Fibroblast of skin of scalp (primary cell): ENCODE measurements at regions not wholly inside any gene's neighbourhood (a gene's known extent, or its start where the extent isn't known, plus 50 kb on each side); places are given as distances from the start of the nearest gene placed in this dataset.

Source experiments
- DNase-seq: peaks from one replicate; pipeline ENCODE4 v3.0.0-alpha.2; 2013

DNA sequence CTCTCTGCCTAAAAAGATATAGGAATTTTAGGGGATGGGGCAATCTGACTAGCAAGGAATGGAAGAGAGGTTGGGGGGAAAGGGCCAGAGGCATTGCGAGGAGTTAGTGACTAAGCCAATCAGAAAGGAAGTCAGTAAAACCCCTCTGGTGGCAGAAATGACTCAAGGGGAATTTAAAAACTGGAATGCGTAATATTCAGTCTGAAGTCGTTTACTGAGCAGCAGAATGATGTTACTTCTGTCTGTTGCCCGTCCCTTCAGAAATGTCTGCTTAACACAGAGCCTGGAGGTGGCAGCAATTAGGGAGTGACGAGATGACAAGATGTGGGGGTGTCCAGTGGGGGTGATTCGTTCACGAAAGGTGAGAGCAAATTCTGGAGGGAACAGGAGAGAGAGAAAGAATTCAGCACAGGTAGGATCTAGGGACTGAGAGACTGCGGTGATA, 107.7 kb upstream of the CLMP start:
- peak; percentile 77 for DNase-seq

DNA sequence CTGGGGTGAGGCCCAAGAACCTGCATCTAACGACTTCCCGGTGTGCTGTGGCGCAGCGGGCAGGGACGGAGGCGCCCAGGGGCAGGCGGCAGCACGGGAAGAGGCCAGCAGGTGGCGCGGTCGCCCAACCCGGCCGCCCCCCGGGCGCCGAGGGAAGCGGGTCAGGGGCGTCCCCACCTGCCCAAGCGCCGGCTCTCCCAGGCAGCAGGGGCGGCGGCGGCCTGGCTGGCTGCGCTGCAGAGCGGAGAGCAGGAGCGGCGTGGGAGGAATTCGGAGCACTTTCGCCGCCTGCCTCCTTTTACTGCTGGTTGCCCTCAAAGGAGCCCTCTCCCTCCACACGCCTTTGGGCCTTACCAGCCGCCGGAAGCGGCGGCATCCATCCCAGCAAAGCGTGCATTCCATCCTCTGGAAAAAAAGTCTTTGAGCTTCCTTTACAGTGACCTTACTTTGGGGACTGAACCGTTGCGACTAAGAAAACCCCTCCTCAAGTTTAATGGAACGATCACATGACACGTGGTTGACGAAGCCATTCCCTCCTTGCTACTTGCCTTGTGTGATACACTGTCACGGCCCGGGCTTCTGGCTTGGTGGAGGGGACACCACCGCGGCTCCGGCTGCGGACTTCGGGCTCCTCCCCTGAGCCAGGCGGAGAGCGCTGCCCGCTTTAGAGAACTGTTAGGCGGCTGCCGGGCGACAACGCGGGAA, 106.8 kb upstream of the CLMP start:
- DNase-seq = peak; percentile 42

DNA sequence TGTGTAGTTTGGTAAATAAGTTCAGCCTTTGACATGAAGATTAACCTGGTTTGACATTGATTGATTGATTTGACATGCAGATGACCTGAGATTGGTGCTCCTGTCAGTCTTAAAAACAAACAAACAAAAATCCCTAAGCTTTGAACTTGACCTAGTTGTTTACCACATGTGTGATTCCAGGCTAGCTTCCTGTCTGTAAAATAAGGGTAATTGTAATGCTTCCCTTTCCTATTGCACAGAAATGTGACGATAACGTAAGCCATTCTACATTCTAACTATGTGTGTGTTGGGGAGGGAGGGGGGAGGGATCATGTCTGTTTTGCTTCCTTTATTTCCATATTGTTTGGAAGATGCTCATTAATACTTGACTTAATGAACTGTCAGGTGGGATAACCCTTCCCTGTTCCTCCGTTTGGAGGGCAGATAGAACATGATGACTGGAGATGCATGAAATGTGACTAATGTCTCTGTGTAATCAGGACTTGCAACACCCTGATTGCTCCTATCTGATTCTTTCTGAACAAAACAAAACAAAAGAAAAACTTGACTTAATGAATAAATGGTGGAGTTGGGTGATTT, 106.1 kb upstream of the CLMP start:
- peak; percentile 36 for DNase-seq

DNA sequence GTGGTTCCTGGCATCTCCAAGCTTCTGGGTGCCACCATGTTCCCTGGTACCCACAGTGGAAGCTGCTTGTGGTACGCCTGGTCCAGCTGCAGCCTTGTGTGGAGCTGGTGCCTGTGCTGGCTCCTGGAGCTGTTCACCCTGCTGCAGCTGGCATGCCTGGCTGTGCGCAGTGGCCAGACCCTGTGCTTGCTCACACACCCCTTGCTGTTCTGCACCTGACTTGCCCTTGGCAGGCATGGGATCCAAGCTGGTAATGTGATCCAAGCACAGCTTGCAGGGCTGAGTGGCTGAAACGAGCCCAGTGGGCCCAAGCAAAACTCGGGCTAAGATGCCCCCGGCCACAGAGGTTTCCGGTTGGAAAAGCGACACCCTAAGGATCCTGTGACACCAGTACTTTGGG, 104.7 kb upstream of the CLMP start:
- no peak for DNase-seq

DNA sequence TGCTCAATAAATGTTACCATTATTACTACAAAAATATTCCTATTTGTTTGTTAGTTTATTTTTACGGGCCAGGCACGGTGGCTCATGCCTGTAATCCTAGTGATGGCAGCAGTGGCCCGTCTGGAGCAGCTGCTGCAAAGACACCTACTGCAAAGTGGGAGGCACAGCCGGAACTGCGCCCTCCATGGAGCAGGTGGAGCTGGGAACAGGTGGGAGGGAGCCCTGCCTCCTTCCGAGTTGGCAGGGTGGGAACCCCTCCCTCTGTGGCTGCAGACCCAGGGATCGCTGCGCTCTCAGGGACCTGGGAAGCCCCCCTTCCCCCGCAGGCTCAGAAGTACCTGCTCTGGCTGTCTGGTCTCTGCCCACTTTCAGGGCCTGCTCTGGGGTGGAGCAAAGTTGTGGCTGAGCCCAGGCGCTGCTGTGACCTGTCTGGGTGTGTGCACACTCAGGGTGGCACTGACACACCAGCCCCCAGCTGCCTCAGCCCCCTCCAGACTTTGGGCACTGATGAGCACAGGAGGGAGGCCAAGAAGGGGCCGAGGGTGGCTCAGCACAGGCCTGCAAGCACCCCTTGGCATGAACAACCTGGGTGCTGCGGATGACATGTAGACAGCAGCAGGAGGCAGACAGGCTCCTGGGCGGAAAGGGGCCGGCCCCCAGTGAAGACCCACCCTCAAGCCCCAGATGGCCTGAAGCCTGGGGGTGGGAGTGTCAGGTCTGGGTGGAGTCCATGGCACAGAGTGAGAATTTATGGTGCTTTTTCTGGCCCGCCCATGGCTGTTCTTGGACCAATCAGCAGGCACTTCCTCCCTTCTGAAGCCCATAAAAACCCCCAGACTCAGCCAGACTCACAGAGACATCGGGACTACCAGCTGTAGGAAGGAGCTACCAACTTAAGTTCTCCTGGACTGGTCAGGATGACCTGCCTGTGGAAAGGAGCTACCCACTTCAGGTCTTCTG, 103.7 kb upstream of the CLMP start:
- DNase-seq = no peak

DNA sequence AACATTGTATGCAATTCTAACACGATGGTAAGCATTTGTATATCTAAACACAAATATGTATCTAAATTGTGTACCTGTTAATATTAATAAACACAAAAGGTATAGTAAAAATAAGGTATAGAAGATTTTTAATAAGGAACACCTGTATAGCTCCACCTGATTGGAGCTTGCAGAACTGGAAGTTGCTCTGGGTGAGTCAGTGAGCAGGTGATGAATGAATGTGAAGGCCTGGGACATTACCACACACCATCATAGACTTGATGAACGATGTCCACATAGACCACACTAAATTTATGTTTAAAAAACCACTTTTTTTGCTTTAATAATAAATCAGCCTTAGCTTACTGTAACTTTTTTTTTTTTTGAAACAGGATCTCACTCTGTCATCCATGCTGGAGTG, 97.6 kb upstream of the CLMP start:
- no peak for DNase-seq

DNA sequence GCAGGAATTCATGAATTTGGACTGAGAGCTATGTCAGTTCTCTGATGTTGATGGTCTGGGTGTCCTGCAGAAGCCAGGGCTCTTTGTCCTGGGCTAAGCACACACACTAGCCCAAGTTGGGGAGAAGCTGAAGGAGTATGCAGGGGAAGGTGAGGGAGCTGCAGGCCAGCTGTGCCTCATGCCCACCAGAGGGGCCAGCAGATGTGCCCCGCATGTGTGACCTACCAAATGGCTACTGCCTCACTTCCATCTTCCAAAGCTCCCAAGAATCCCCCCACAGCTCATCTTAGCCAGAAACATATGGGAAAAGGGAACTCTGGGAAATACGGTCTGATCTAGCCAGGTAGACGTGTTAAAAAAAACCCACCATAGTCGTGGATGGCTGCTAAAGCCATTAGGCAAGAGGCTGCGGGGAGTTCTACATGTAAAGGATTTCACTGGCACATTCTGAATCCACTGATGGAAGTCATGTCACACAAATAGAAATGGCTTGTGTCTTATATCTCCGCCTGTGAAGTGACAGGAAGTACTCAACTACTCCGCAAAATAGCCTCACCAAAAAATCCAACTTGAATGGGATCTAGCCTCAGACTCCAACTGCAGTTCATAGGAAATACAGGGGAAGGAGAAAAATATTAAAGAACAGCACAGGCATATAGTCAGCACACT, 96.3 kb upstream of the CLMP start:
- no peak for DNase-seq

DNA sequence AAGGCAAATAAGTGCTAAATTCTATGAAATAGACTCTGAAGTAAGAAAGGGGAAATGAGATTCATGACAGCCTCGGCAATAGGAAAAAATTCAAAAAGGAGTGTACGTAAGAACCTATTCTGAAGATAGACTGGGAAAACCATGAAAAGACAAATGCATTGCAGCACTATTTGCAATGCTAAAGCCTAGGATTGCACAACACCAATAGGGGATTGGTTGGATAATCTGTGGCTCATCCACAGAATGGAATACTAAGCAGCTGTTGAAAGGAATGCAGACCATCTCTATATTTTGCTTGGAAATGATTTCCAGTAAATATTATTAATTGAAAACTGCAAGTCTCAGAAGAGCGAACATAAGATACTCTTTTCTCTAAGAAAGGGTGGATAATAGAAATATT, 91.7 kb upstream of the CLMP start:
- DNase-seq = peak; percentile 44

DNA sequence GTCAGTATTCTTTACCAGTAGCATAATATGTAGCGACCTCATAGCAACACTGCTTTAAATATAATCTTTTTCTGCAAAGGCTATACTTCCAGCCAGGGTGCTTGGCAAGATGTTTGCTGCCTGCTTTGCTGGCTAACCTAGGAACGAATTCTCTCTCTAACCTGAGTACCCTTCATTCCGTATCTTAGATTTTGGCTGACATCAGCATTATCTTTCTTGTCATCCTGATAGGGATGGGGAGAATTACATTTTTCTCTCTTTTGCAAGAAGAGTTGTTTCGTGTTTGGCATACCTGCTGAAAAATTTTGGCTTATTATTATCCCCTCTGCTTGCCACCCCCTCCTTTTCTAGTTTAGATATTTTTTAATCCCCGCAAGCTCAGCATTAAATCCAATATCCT, 91.2 kb upstream of the CLMP start:
- no peak for DNase-seq

DNA sequence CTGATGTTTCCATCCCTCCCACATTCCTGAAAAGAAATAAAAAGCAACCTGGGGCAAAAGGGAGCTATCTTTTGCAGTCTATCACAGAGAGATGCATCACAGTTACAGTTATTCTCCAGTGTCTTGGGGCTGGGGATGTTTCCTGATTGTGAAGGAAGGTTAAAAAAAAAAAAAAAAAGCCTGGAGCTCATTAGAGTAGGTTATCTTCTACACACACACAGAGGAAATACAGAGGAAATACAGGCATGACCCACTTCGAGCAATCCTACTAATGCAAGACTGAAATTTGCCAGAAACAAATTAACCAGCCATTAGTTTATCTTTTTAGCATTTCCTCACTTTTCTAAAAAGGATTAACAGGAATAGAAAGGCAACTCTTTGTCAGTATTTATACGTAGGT, 89.4 kb upstream of the CLMP start:
- no peak for DNase-seq

DNA sequence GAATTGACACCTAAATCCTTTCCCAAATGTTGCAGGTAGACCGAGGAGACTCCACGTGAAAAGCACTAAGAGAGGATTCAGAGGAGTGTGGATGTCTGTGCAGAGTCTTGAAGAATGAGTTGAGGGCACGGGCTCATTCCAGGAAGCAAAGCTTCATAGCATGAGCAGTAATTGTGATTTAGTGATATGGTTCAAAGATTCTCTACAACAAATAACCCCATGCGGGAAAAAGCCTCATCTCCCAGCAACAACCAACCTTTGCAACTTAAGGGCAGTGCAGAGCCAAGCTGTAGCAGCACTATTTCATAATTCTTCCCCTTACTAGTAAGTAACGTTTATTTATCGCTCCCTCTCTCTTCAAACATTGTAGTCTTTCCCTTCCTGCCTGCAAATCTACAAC, 87.5 kb upstream of the CLMP start:
- no peak for DNase-seq

DNA sequence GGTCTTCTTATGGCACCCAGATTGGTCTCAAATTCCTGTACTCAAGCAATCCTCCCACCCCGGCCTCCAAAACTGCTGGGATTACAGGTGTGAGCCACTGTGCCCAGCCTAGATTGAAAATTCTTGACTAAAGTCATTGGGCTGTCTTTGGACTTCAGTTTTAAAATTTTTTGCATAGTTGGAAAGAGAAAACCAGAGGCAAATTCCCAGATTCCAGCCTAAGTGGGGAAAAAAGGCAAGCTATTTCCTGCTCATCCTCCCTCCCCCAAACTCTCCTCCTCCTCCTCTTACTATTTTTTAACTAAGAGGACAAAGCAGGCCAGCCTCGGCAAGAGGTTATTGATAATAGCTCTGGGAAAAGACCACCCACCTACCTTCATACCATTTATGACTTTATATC, 78.6 kb upstream of the CLMP start:
- DNase-seq = peak; percentile 52

DNA sequence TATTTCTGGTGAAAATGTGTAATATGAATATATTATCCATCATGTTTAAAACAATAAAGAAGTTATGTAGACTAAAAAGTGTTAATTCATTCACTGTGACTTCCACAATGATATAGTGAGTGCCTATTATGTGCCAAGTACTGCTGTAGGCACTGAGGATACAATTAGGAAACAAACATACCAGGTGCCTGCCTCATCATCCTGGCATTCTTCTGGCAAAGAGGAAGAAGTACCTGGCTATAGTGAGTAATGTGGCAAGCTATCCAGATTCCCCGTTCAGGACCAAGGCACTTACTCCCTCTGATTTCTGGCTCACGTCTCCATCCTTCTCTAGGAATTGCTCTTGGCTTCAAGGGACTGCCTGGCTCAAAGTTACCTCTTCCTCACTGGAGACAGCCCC, 77.5 kb upstream of the CLMP start:
- no peak for DNase-seq

DNA sequence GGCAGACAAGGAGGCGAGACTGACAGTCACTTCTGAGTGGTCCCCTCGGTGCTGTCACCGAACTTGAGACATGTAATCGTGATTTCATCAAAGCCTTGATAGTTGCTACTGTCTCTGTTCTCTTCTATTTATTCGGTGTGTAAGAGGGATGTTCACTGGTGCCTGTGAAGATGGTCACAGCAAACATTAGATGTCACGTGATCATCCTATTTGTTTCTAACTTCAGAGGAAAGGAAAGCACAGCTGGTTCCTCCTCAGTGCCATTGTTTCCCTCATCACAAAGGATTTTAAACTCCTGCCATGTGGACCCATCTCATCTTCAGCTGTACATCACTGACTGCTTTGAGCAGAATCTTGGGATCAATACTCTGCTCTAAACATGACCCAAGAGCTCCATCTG, 73.1 kb upstream of the CLMP start:
- no peak for DNase-seq

DNA sequence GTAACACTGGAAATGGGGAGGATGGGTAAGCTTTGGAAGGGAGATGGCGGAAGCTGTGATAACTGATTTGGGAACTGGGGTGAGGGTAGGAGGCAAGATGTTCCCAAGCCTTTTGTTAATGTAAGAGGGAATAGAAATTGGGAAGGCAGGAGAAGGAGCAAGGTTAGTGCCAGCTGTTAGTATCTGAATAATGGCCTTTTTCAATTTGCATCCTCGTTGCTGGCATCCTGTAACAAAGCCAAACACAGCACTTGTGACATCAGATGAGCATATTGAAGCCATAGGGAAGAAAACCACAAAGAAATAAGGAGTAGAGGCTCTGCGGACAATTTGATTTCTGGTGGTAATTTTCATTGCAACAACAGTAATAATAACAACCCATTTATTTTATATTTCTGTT, 70.9 kb upstream of the CLMP start:
- no peak for DNase-seq

DNA sequence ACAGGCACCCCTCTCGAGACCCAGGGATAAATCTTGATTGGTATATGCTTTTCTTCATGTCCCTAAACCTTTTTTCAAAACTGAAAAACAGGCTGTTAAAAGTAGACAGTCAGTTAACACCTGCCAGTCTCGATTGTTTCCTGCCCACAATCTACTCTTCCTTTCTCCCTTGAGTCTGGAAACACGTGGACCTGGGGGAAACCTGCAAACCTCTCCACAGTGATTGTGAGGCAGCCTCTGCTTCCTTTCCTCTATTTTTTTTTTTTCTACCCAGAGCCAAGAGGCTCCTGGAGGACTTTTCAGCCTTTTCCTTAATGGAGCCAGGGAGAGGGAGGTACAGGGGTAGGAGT, 69.4 kb upstream of the CLMP start:
- DNase-seq = no peak

DNA sequence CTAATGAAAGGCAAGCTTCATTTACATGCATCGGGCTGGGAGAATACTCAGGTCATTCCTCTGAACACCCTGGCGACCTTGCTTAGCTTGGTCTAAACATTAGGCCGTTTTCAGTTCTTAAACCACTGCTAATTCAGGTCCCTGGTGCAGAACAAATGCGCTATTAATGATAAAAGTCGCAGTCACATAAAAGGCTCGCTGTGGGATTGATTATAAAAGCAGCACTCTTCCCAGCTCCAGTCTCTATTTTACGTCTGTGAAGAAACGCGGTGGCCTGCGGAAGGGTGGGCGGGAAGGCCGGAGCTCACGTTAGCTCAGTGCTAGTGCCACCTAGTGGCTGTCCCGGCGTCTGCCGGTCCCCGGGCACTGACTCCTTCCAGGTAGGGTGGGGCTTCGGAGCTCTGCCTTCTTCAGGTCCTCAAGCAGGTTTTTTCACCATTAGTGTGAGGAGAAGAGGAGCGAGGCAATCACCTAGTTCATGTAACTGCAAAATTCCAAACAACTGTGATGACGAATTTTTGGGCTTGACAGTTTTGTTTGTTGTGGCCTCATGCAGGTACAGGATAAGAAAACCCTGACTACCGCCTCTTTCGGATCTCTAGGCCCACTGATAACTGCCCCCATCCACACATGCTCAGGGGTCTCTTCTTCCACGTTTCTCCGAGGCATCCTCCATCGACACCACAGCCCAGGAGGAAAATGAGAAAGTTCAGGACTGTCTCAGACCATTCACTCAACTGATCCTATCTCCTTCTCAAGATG, 66.5 kb upstream of the CLMP start:
- peak; percentile 68 for DNase-seq

DNA sequence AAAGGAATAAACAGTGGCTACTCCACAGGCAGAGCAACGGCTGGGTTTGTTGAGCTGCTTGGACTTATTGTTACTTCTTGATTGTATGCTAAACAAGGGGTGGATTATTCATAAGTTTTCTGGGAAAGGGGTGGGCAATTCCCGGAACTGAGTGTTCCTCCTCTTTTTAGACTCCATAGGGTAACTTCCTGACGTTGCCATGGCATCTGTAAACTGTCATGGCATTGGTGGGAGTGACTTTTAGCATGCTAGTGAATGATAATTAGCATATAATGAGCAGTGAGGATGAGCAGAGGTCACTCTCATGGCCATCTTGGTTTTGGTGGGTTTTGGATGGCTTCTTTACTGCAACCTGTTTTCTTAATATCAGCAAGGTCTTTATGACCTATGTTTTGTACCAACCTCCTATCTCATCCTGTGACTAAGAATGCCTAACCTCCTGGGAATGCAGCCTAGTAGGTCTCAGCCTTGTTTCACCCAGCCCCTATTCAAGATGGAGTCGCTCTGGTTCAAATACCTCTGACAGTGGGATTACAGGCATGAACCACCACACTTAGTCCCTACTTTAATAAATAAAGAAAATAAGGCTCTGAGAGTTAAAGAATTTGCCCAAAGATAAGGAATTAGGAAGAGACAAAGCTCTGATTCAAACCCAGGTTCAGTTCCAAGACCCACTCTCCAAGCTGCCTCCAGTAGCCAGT, 65.6 kb upstream of the CLMP start:
- no peak for DNase-seq

DNA sequence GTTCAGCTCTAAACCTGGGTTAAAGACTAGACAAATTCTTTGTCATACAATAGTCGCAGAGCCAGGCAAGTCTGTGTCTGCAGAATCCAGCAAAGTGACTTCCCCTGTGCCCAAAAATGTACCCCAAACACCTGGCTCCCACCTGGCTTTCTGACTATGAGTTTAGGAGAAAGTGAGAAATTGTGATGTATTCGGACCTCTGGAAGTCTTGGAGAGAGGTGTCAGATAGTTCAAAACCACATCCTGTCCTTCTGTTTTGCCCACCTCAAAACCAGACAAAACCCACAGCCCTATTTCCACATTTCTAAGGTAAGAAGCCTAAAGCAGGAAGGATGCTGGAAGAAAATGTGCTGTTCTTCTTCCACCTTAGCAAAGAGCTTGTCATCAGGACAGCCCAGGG, 63.8 kb upstream of the CLMP start:
- no peak for DNase-seq

DNA sequence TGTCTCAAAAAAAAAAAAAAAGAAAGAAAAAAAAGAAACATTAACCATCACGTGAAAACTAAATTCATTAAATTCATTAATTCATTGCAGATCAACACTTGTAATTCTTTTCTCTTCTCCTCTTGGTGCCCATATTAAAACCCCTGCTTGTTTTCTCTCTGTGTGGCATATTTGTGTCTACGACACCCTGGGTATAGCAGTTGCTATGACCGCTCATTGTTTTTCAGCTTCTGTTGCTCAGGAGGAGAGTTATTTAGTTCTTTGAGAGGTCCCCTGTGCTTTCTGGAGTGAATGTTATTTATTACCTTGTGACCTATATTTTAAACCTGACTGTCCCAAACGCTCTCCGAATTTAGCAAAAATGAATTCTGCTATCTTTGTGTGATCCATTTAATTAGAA, 62.3 kb upstream of the CLMP start:
- DNase-seq = no peak

DNA sequence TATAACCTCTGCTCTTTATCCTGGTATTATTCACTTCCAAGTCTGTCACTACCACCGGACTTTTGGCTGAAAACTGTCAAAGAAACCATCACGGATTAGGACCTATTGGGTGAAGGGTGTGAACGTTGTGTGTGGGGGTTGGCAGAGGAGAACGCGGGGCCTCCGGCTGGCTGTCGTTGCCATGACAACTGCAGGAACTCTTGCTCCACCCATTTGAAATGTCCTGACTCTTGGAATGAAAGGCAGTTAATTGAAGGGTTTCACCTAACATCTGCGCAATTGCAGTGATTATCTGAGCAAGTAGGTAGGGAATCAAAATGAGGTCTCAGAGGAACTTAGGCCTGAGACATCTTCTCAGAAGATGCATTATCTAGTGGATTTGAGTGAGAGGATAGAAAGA, 60.9 kb upstream of the CLMP start:
- no peak for DNase-seq

DNA sequence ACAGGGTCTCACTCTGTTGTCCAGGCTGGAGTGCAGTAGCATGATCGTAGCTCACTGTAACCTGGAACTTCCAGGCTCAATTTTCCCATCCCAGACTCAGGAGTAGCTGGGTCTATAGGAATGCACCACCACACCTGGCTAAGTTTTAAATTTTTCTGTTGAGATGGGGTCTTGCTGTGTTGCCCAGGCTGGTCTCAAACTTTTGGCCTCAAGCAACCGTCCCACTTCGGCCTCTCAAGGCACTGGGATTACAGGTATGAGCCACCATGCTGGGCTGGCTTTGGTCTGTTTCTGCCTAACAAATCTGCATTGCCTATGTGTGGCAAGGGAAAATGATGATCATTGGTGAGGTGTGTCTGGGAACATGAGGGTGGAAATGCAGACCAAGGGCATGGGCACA, 59.3 kb upstream of the CLMP start:
- DNase-seq = no peak
